ENCODE measurements at regions not wholly inside any gene's neighbourhood (a gene's known extent, or its start where the extent isn't known, plus 50 kb on each side); places are given as distances from the start of the nearest gene placed in this dataset.

- WGBS: 76% methylated on average over 15 of the region's 15 CpGs
- Histone ChIP-seq H3K9me3 (ENCODE audit: control insufficient read depth in 2 of 2, insufficient read depth in 1 of 2, low read length in 1 of 2) (no peaks in the 10 kb centered on the region), H3K4me1 (ENCODE audit: control insufficient read depth in 2 of 2, insufficient read depth in 2 of 2, low read length in 2 of 2) (peaks cover 5 to 10% of the 10 kb centered on the region in 2 donors), H3K27me3 (ENCODE audit: control insufficient read depth in 2 of 2, insufficient read depth in 1 of 2, low read length in 1 of 2) (peaks cover 16 to 53% of the 10 kb centered on the region in 2 donors), H3K4me3 (ENCODE audit: low read length in 2 of 2) (no peak overlapping the region), H3K27ac (ENCODE audit: low read depth in 1 of 2, low read length in 1 of 2) (no peak overlapping the region), H3K36me3 (ENCODE audit: control insufficient read depth in 2 of 2, insufficient read depth in 2 of 2, low read length in 1 of 2) (no peaks in the 10 kb centered on the region)
- DNase-seq (ENCODE audit: low read depth in 6 of 9, low spot score in 9 of 9): no peak
Observed at GRCh38 chr17:79399610-79400144, 211.2 kb downstream of the RBFOX3 start.

- peaks cover 5 to 10% of the 10 kb centered on the region in 2 donors for H3K4me1 ChIP-seq (ENCODE audit: control insufficient read depth in 2 of 2, insufficient read depth in 2 of 2, low read length in 2 of 2)
- no peaks in the 10 kb centered on the region for H3K9me3 ChIP-seq (ENCODE audit: control insufficient read depth in 2 of 2, insufficient read depth in 1 of 2, low read length in 1 of 2)
- H3K36me3 ChIP-seq (ENCODE audit: control insufficient read depth in 2 of 2, insufficient read depth in 2 of 2, low read length in 1 of 2): no peaks in the 10 kb centered on the region
- no peak for DNase-seq (ENCODE audit: low read depth in 6 of 9, low spot score in 9 of 9)
- H3K4me3 ChIP-seq (ENCODE audit: low read length in 2 of 2): no peak overlapping the region
- H3K27me3 ChIP-seq (ENCODE audit: control insufficient read depth in 2 of 2, insufficient read depth in 1 of 2, low read length in 1 of 2): peaks cover 16 to 54% of the 10 kb centered on the region in 2 donors
- no peak overlapping the region for H3K27ac ChIP-seq (ENCODE audit: low read depth in 1 of 2, low read length in 1 of 2)
- 91% methylated on average over 20 of the region's 20 CpGs for WGBS
Observed at GRCh38 chr17:79398441-79398840, 212.4 kb downstream of the RBFOX3 start.

GRCh38 chr17:79396696-79397095 lies 214.2 kb downstream of the RBFOX3 start:
- Histone ChIP-seq H3K4me1 (ENCODE audit: control insufficient read depth in 2 of 2, insufficient read depth in 2 of 2, low read length in 2 of 2) (peaks cover 5 to 10% of the 10 kb centered on the region in 2 donors), H3K4me3 (ENCODE audit: low read length in 2 of 2) (no peak overlapping the region), H3K9me3 (ENCODE audit: control insufficient read depth in 2 of 2, insufficient read depth in 1 of 2, low read length in 1 of 2) (no peaks in the 10 kb centered on the region), H3K36me3 (ENCODE audit: control insufficient read depth in 2 of 2, insufficient read depth in 2 of 2, low read length in 1 of 2) (no peaks in the 10 kb centered on the region), H3K27ac (ENCODE audit: low read depth in 1 of 2, low read length in 1 of 2) (no peak overlapping the region), H3K27me3 (ENCODE audit: control insufficient read depth in 2 of 2, insufficient read depth in 1 of 2, low read length in 1 of 2) (peaks cover 19 to 56% of the 10 kb centered on the region in 2 donors)
- WGBS: 79% methylated on average over 13 of the region's 13 CpGs
- DNase-seq (ENCODE audit: low read depth in 6 of 9, low spot score in 9 of 9): no peak

DNA sequence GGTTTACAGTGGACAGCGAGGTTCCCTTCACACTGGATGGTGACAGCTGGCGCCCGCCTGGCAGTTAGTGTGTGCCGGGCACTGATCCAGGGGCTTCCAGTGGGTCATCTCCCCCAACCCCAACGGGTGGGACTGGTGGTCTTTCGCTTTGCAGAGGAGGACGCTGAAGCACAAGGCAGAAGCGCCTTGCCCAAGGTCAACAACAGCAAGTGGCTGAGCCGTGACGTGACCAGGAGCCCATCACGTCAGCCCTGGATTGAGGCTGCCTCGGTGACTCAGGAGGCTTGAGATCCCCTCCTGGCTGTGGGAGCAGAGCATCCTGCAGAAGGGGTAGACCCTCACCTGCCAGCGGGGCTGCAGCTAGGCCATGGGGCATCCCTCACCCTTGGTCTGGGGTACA lies 215.3 kb downstream of the RBFOX3 start:
- no peak for DNase-seq (ENCODE audit: low read depth in 6 of 9, low spot score in 9 of 9)
- no peaks in the 10 kb centered on the region for H3K9me3 ChIP-seq (ENCODE audit: control insufficient read depth in 2 of 2, insufficient read depth in 1 of 2, low read length in 1 of 2)
- H3K4me1 ChIP-seq (ENCODE audit: control insufficient read depth in 2 of 2, insufficient read depth in 2 of 2, low read length in 2 of 2): no peaks in the 10 kb centered on the region
- no peak overlapping the region for H3K27ac ChIP-seq (ENCODE audit: low read depth in 1 of 2, low read length in 1 of 2)
- 90% methylated on average over 13 of the region's 13 CpGs for WGBS
- H3K36me3 ChIP-seq (ENCODE audit: control insufficient read depth in 2 of 2, insufficient read depth in 2 of 2, low read length in 1 of 2): no peaks in the 10 kb centered on the region
- H3K4me3 ChIP-seq (ENCODE audit: low read length in 2 of 2): no peak overlapping the region
- H3K27me3 ChIP-seq (ENCODE audit: control insufficient read depth in 2 of 2, insufficient read depth in 1 of 2, low read length in 1 of 2): peaks cover 20 to 57% of the 10 kb centered on the region in 2 donors

DNA sequence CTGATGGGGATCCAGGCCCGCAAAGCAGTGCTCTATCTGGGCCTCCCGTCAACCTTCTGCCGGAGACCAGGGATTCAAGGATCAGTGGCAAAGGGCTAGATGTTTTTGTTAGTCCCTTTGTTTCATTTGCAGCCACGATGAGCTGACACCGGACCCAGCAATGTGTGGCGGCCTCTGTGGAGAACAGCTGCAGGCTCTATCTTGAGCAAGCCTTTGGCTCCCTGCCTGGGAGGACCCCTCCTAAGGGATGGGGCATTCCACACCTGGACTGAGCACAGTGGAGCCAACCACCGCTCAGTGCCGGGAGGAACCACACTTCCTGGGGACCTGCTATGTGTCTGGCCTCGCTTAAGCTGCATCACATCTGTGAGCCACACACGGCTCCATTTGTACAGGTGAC lies 215.8 kb downstream of the RBFOX3 start:
- Histone ChIP-seq H3K36me3 (ENCODE audit: control insufficient read depth in 2 of 2, insufficient read depth in 2 of 2, low read length in 1 of 2) (no peaks in the 10 kb centered on the region), H3K9me3 (ENCODE audit: control insufficient read depth in 2 of 2, insufficient read depth in 1 of 2, low read length in 1 of 2) (no peaks in the 10 kb centered on the region), H3K27me3 (ENCODE audit: control insufficient read depth in 2 of 2, insufficient read depth in 1 of 2, low read length in 1 of 2) (peaks cover 16 to 55% of the 10 kb centered on the region in 2 donors), H3K4me3 (ENCODE audit: low read length in 2 of 2) (no peak overlapping the region), H3K27ac (ENCODE audit: low read depth in 1 of 2, low read length in 1 of 2) (no peak overlapping the region), H3K4me1 (ENCODE audit: control insufficient read depth in 2 of 2, insufficient read depth in 2 of 2, low read length in 2 of 2) (no peaks in the 10 kb centered on the region)
- DNase-seq (ENCODE audit: low read depth in 6 of 9, low spot score in 9 of 9): no peak
- 81% methylated on average over 10 of the region's 10 CpGs for WGBS

GRCh38 chr17:79393358-79394052 lies 217.3 kb downstream of the RBFOX3 start:
- Histone ChIP-seq H3K4me3 (ENCODE audit: low read length in 2 of 2) (no peak overlapping the region), H3K27ac (ENCODE audit: low read depth in 1 of 2, low read length in 1 of 2) (no peak overlapping the region), H3K4me1 (ENCODE audit: control insufficient read depth in 2 of 2, insufficient read depth in 2 of 2, low read length in 2 of 2) (no peaks in the 10 kb centered on the region), H3K36me3 (ENCODE audit: control insufficient read depth in 2 of 2, insufficient read depth in 2 of 2, low read length in 1 of 2) (no peaks in the 10 kb centered on the region), H3K27me3 (ENCODE audit: control insufficient read depth in 2 of 2, insufficient read depth in 1 of 2, low read length in 1 of 2) (peaks cover 6 to 49% of the 10 kb centered on the region in 2 donors), H3K9me3 (ENCODE audit: control insufficient read depth in 2 of 2, insufficient read depth in 1 of 2, low read length in 1 of 2) (no peaks in the 10 kb centered on the region)
- peak in 7 of 9 donors; percentile 10 to 63 (median 30) for DNase-seq (ENCODE audit: low read depth in 6 of 9, low spot score in 9 of 9)
- 52% methylated on average over 31 of the region's 31 CpGs for WGBS

DNA sequence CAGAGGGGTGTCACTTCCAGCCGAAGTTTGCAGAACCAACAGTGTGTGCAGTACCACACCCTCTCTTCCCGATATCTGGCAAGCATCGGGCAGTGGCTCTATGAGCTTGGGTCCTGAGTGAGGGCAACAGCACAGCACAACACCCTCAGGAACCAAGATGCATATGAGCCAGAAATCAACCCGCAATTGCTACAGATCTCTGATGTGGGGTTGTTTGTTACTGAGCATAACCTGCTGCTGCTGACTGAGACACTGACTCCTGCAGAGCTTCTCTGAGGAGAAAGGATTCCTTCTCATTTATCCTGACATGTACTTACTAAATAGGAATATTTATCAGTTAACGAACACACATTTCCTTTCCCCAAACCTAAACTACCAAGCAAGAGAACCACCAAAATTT lies 218.3 kb downstream of the RBFOX3 start:
- WGBS: 93% methylated on average over 5 of the region's 5 CpGs
- Histone ChIP-seq H3K4me3 (ENCODE audit: low read length in 2 of 2) (no peak overlapping the region), H3K9me3 (ENCODE audit: control insufficient read depth in 2 of 2, insufficient read depth in 1 of 2, low read length in 1 of 2) (no peaks in the 10 kb centered on the region), H3K27ac (ENCODE audit: low read depth in 1 of 2, low read length in 1 of 2) (no peak overlapping the region), H3K4me1 (ENCODE audit: control insufficient read depth in 2 of 2, insufficient read depth in 2 of 2, low read length in 2 of 2) (no peaks in the 10 kb centered on the region), H3K27me3 (ENCODE audit: control insufficient read depth in 2 of 2, insufficient read depth in 1 of 2, low read length in 1 of 2) (peaks cover 6 to 41% of the 10 kb centered on the region in 2 donors), H3K36me3 (ENCODE audit: control insufficient read depth in 2 of 2, insufficient read depth in 2 of 2, low read length in 1 of 2) (no peaks in the 10 kb centered on the region)
- no peak for DNase-seq (ENCODE audit: low read depth in 6 of 9, low spot score in 9 of 9)

DNA sequence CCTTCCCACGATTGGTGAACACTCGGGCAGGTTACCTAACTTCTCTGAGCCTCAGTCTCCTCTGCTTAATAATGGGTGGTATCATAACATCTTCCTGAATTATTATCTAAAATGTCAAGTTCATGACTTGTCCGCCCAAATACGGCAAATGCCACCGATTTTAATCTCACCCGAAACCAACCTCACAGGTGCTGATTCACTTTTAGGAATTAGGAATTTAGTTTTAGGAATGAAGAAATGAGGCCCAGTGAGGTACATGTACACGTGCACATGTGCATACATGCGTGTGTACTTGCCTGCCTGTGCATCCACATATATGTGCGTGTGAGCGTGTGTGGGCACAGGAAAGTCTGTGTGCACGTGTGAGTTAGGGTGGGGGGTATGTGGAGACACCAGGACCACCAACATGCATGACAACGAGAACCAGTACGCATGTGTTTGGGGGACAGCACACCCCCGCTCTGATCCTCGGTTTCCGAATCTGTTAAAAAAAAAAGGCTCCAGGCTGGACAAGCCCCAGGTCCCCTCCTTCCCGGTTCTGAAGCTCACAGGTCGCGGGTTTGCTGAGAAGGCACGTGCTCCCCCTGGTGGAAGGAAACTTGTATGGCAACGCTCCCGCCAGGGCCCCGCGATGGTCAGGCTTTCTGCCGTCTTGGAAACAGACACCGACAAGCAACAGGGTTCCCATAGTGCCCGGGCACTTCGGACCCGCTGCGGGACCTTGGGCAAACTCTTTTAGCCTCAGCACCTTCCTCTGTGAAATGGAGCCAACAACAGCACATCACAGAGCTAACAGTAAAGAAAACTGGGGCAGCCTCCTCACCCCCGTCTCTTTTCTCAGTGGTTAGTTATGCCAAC lies 219.2 kb downstream of the RBFOX3 start:
- Histone ChIP-seq H3K9me3 (ENCODE audit: control insufficient read depth in 2 of 2, insufficient read depth in 1 of 2, low read length in 1 of 2) (no peaks in the 10 kb centered on the region), H3K4me1 (ENCODE audit: control insufficient read depth in 2 of 2, insufficient read depth in 2 of 2, low read length in 2 of 2) (no peaks in the 10 kb centered on the region), H3K27ac (ENCODE audit: low read depth in 1 of 2, low read length in 1 of 2) (no peak overlapping the region), H3K36me3 (ENCODE audit: control insufficient read depth in 2 of 2, insufficient read depth in 2 of 2, low read length in 1 of 2) (no peaks in the 10 kb centered on the region), H3K4me3 (ENCODE audit: low read length in 2 of 2) (no peak overlapping the region), H3K27me3 (ENCODE audit: control insufficient read depth in 2 of 2, insufficient read depth in 1 of 2, low read length in 1 of 2) (peaks cover 6 to 40% of the 10 kb centered on the region in 2 donors)
- DNase-seq (ENCODE audit: low read depth in 6 of 9, low spot score in 9 of 9): peak in 8 of 9 donors; percentile 5 to 61 (median 32)
- 30% methylated on average over 31 of the region's 31 CpGs for WGBS

DNA sequence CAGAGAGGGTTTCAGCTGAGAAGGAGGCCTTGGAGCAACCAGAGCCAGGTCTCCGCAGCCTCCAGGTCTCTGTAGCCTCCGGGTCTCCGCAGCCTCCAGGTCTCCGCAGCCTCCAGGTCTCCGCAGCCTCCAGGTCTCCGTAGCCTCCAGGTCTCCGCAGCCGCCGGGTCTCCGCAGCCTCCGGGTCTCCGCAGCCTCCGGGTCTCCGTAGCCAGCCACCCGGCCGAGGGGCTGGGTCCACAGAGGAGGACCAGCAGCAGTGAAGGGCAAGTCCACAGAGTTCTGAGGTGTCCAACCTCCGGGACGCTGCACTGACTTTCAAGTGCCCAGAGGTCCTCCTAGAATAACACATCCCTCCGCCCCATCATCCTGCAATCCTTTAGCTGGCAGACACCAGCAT lies 221.0 kb downstream of the RBFOX3 start:
- DNase-seq (ENCODE audit: low read depth in 6 of 9, low spot score in 9 of 9): no peak
- 96% methylated on average over 19 of the region's 19 CpGs for WGBS
- H3K27ac ChIP-seq (ENCODE audit: low read depth in 1 of 2, low read length in 1 of 2): no peak overlapping the region
- no peaks in the 10 kb centered on the region for H3K36me3 ChIP-seq (ENCODE audit: control insufficient read depth in 2 of 2, insufficient read depth in 2 of 2, low read length in 1 of 2)
- no peak overlapping the region for H3K4me3 ChIP-seq (ENCODE audit: low read length in 2 of 2)
- peaks cover 1 to 5% of the 10 kb centered on the region in 2 donors for H3K9me3 ChIP-seq (ENCODE audit: control insufficient read depth in 2 of 2, insufficient read depth in 1 of 2, low read length in 1 of 2)
- H3K4me1 ChIP-seq (ENCODE audit: control insufficient read depth in 2 of 2, insufficient read depth in 2 of 2, low read length in 2 of 2): no peaks in the 10 kb centered on the region
- H3K27me3 ChIP-seq (ENCODE audit: control insufficient read depth in 2 of 2, insufficient read depth in 1 of 2, low read length in 1 of 2): peaks cover 6 to 40% of the 10 kb centered on the region in 2 donors

All from thymus (tissue), 11 donors.